BE2C (cell line): ENCODE measurements at regions not wholly inside any gene's neighbourhood (a gene's known extent, or its start where the extent isn't known, plus 50 kb on each side); places are given as distances from the start of the nearest gene placed in this dataset.

Source experiments
- DNase-seq: peaks from one replicate; pipeline ENCODE4 v3.0.0-alpha.2; 2020
- H3K27me3 ChIP-seq: fragments of 250-450 bp; sonication (Bioruptor Pico); 2 replicates; pipeline ENCODE4 v1.5.1; 2020; ENCODE audit warnings: mild to moderate bottlenecking
- H3K36me3 ChIP-seq: fragments of 250-450 bp; sonication (Bioruptor Pico); 2 replicates; pipeline ENCODE4 v1.5.1; 2020; ENCODE audit warnings: mild to moderate bottlenecking
- H3K4me1 ChIP-seq: fragments of 250-450 bp; sonication (Bioruptor Pico); 2 replicates; pipeline ENCODE4 v1.5.1; 2020
- H3K4me3 ChIP-seq: 2 replicates; pipeline ENCODE4 v1.5.1; 2011; ENCODE audit warnings: low read depth, low read length
- H3K9me3 ChIP-seq: fragments of 250-450 bp; sonication (Bioruptor Pico); 2 replicates; pipeline ENCODE4 v1.5.1; 2020
- TF ChIP-seq, protein P1 (sequence below): IDR thresholded peaks from 2 replicates; pipeline ENCODE4 v1.5.1; 2012; ENCODE audit warnings: mild to moderate bottlenecking, low read depth, low read length

GRCh38 chr15:52879904-52880303 lies 89.8 kb upstream of the ONECUT1 start:
- H3K36me3 ChIP-seq, result no peaks in the 10 kb centered on the region
- no peaks in the 10 kb centered on the region for H3K4me1 ChIP-seq
- H3K9me3 ChIP-seq, result no peaks in the 10 kb centered on the region
- TF ChIP-seq, protein P1, sequence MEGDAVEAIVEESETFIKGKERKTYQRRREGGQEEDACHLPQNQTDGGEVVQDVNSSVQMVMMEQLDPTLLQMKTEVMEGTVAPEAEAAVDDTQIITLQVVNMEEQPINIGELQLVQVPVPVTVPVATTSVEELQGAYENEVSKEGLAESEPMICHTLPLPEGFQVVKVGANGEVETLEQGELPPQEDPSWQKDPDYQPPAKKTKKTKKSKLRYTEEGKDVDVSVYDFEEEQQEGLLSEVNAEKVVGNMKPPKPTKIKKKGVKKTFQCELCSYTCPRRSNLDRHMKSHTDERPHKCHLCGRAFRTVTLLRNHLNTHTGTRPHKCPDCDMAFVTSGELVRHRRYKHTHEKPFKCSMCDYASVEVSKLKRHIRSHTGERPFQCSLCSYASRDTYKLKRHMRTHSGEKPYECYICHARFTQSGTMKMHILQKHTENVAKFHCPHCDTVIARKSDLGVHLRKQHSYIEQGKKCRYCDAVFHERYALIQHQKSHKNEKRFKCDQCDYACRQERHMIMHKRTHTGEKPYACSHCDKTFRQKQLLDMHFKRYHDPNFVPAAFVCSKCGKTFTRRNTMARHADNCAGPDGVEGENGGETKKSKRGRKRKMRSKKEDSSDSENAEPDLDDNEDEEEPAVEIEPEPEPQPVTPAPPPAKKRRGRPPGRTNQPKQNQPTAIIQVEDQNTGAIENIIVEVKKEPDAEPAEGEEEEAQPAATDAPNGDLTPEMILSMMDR, result no peak
- DNase-seq, result no peak
- no peaks in the 10 kb centered on the region for H3K27me3 ChIP-seq
- no peak overlapping the region for H3K4me3 ChIP-seq

DNA sequence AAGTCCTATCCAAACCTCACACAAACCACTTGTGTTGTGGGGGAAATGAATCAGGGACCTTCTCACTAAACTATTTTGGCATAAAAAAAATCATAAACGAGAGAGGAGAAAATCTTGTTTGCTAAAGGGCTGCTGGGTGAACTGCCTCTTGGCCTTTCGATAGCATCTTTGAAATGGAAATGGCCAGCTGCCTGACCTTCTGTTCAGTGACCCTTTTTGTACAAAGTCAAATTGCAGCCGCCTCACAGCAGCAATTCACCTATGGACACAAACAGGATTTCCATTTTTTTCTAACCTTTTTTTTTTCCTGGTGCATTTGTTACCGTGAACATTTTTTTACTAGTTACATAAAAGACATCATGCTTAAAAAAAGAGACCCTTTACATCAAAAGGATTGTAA lies 89.0 kb upstream of the ONECUT1 start:
- H3K27me3 ChIP-seq, result no peaks in the 10 kb centered on the region
- no peak for DNase-seq
- no peaks in the 10 kb centered on the region for H3K9me3 ChIP-seq
- H3K4me3 ChIP-seq, result no peak overlapping the region
- H3K4me1 ChIP-seq, result no peaks in the 10 kb centered on the region
- H3K36me3 ChIP-seq, result no peaks in the 10 kb centered on the region
- TF ChIP-seq, protein P1, result no peak

DNA sequence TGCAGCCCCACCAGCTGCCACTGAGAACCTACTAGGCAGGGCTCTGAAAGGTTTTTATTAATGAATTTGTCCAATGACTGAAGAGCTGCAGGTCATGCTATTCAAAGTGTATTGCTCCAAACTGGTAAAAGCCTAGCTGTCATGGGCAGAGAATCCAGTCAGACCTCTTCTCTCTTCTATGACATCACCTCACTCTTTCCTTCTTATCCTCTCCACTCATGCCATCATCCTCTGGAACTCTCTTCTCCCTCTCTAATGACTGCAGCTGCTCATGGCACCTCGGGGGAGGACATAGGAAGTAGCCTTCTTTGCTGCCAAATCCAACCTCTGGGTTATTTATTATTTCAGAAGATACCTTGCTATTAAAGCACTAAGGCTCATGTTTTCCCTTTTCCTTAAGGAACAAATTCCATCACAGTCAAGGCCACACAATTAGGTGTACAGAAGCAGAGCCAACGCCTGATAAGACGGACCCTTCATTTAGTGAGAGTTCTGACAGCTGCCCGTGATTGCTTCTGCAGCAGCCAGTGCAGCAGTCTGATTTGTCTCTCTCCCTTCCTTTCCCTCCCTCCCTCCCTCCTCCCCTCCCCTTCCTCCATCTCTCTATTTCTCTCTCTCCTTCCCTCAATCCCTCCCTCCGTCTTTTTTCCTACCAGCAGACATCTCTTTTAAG lies 87.0 kb upstream of the ONECUT1 start:
- Histone ChIP-seq H3K27me3 (no peaks in the 10 kb centered on the region; the same call in 1 of the 2 replicates), H3K9me3 (no peaks in the 10 kb centered on the region), H3K4me1 (no peaks in the 10 kb centered on the region), H3K4me3 (no peak overlapping the region), H3K36me3 (no peaks in the 10 kb centered on the region)
- TF ChIP-seq, protein P1, result no peak
- DNase-seq, result no peak

DNA sequence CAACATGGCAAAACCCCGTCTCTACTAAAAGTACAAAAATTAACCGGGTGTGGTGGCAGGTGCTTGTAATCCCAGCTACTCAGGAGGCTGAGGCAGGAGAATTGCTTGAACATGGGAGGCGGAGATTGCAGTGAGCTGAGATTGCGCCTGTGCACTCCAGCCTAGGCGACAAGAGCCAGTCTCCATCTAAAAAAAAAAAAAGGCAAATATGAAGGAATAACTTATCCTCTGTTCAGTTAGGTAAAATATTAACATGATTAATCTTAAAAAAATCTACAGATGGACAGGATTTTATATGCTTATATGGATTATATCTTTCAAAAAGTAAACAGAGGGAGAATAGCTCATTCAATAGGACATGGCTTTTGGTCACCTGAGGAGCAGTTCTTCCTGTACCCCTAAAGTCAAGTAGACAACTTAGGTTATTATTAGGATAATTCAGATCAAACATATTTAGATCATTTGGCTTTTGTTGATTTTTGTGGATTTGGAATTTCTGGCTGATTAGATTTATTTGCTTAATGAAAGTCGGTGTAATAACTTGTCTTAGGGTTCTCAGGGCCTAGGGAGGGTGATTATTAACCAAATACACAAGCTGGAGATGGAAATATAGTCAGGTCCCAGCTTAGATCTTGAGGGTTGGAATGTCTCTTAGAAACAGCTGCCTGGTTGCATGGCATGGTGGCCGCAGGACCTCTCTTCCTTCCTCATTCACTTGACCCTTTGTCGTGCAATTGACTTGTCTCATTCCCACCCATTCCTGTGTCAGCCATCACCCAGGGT lies 82.1 kb upstream of the ONECUT1 start:
- TF ChIP-seq, protein P1, result no peak
- no peaks in the 10 kb centered on the region for H3K9me3 ChIP-seq
- H3K4me1 ChIP-seq, result no peaks in the 10 kb centered on the region
- no peak overlapping the region for H3K4me3 ChIP-seq
- H3K27me3 ChIP-seq, result no peaks in the 10 kb centered on the region; the same call in 1 of the 2 replicates
- DNase-seq, result no peak
- H3K36me3 ChIP-seq, result no peaks in the 10 kb centered on the region

DNA sequence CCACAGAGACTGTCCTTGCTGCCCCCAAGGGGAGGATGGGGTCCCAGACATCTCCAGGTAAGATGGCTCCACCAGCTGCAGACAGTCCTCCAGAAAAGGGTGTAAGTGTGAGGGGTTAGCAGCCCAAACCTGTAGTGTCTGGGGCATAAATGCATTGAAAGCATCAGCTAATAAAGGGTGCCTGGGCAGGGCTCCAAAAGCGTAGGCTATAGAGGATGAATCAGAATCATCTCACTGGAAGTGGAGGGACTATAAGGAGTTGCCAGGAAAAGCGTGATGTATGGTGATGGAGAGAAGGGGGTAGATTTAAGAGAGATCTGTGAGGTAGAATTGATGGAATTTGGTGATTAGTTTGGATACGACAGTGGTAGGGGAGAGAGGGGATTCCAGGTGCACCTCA lies 79.9 kb upstream of the ONECUT1 start:
- no peak overlapping the region for H3K4me3 ChIP-seq
- no peaks in the 10 kb centered on the region for H3K36me3 ChIP-seq
- no peak for DNase-seq
- no peaks in the 10 kb centered on the region; the same call in 1 of the 2 replicates for H3K27me3 ChIP-seq
- H3K4me1 ChIP-seq, result no peaks in the 10 kb centered on the region
- H3K9me3 ChIP-seq, result no peaks in the 10 kb centered on the region
- TF ChIP-seq, protein P1, result no peak

GRCh38 chr15:52866698-52867097 lies 76.6 kb upstream of the ONECUT1 start:
- DNase-seq, result no peak
- no peaks in the 10 kb centered on the region for H3K9me3 ChIP-seq
- 0 out of 2 replicates have a peak, but pooled peaks cover 2% of the 10 kb centered on the region for H3K27me3 ChIP-seq
- no peaks in the 10 kb centered on the region for H3K36me3 ChIP-seq
- H3K4me1 ChIP-seq, result no peaks in the 10 kb centered on the region
- no peak overlapping the region for H3K4me3 ChIP-seq
- TF ChIP-seq, protein P1, result no peak
